ENCODE measurements at regions not wholly inside any gene's neighbourhood (a gene's known extent, or its start where the extent isn't known, plus 50 kb on each side); places are given as distances from the start of the nearest gene placed in this dataset.
"Not testable (repeated sequence)": the region's sequence is repeated elsewhere in the genome, so short reads cannot be mapped to it uniquely, and the experiment has no call there.

GRCh38 chr21:33998402-33998801 is 75.0 kb upstream of the MRPS6 start:
- H3K4me3 ChIP-seq = no peak overlapping the region
- WGBS, 3 donors = 75 to 80% (median 79%) methylated on average over 1 of the region's 1 CpG
- H3K27ac ChIP-seq = no peak overlapping the region
- H3K36me3 ChIP-seq = no peaks in the 10 kb centered on the region
- no peaks in the 10 kb centered on the region for H3K27me3 ChIP-seq
- no peaks in the 10 kb centered on the region for H3K4me1 ChIP-seq (ENCODE audit: insufficient read depth)
- no peaks in the 10 kb centered on the region for H3K9me3 ChIP-seq
- TF ChIP-seq EP300 (IDR thresholded peaks at IDR 0.05) (no peak), POLR2A (IDR thresholded peaks at IDR 0.05) (no peak), CTCF (IDR thresholded peaks at IDR 0.05) (no peak)
- intact Hi-C loops (cut with DNase I) = no loop called here
- no peak for DNase-seq

- H3K27me3 ChIP-seq = no peaks in the 10 kb centered on the region
- DNase-seq = no peak
- intact Hi-C loops (cut with DNase I) = no loop called here
- TF ChIP-seq CTCF (IDR thresholded peaks at IDR 0.05) (no peak), POLR2A (IDR thresholded peaks at IDR 0.05) (no peak), EP300 (IDR thresholded peaks at IDR 0.05) (no peak)
- H3K4me3 ChIP-seq = no peak overlapping the region
- no peaks in the 10 kb centered on the region for H3K9me3 ChIP-seq
- H3K4me1 ChIP-seq (ENCODE audit: insufficient read depth) = no peaks in the 10 kb centered on the region
- no peaks in the 10 kb centered on the region for H3K36me3 ChIP-seq
- H3K27ac ChIP-seq = no peak overlapping the region
Measured at GRCh38 chr21:33997436-33997835, 75.9 kb upstream of the MRPS6 start.

- Histone ChIP-seq H3K36me3 (no peaks in the 10 kb centered on the region), H3K4me1 (ENCODE audit: insufficient read depth) (no peaks in the 10 kb centered on the region), H3K27me3 (no peaks in the 10 kb centered on the region), H3K9me3 (no peaks in the 10 kb centered on the region), H3K27ac (no peak overlapping the region), H3K4me3 (no peak overlapping the region)
- intact Hi-C loops (cut with DNase I) = no loop called here
- WGBS, 3 donors = 85 to 96% (median 90%) methylated on average over 5 of the region's 5 CpGs
- no peak for TF ChIP-seq CTCF (IDR thresholded peaks at IDR 0.05)
- no peak for TF ChIP-seq EP300 (IDR thresholded peaks at IDR 0.05)
- no peak for TF ChIP-seq POLR2A (IDR thresholded peaks at IDR 0.05)
- no peak for DNase-seq
Measured at GRCh38 chr21:33994373-33994772, 78.8 kb upstream of the ATP5PO start.

- Histone ChIP-seq H3K9me3 (no peaks in the 10 kb centered on the region), H3K4me1 (ENCODE audit: insufficient read depth) (no peaks in the 10 kb centered on the region), H3K27me3 (no peaks in the 10 kb centered on the region), H3K27ac (no peak overlapping the region), H3K4me3 (no peak overlapping the region), H3K36me3 (no peaks in the 10 kb centered on the region)
- intact Hi-C loops (cut with DNase I) = no loop called here
- TF ChIP-seq POLR2A (IDR thresholded peaks at IDR 0.05) (no peak), CTCF (IDR thresholded peaks at IDR 0.05) (no peak), EP300 (IDR thresholded peaks at IDR 0.05) (no peak)
- 33 to 35% (median 33%) methylated on average over 12 of the region's 12 CpGs for WGBS, 3 donors
- DNase-seq = no peak
Measured at GRCh38 chr21:33993286-33994231, 78.0 kb upstream of the ATP5PO start.

GRCh38 chr21:33992412-33992811 is 76.8 kb upstream of the ATP5PO start:
- intact Hi-C loops (cut with DNase I); H3K36me3 ChIP-seq; H3K9me3 ChIP-seq; H3K27ac ChIP-seq; DNase-seq; H3K4me1 ChIP-seq (ENCODE audit: insufficient read depth); H3K27me3 ChIP-seq; H3K4me3 ChIP-seq: not testable (repeated sequence)
- 68 to 78% (median 68%) methylated on average over 2 of the region's 2 CpGs for WGBS, 3 donors
